ENCODE measurements at regions not wholly inside any gene's neighbourhood (a gene's known extent, or its start where the extent isn't known, plus 50 kb on each side); places are given as distances from the start of the nearest gene placed in this dataset.

- TF ChIP-seq, protein P1, sequence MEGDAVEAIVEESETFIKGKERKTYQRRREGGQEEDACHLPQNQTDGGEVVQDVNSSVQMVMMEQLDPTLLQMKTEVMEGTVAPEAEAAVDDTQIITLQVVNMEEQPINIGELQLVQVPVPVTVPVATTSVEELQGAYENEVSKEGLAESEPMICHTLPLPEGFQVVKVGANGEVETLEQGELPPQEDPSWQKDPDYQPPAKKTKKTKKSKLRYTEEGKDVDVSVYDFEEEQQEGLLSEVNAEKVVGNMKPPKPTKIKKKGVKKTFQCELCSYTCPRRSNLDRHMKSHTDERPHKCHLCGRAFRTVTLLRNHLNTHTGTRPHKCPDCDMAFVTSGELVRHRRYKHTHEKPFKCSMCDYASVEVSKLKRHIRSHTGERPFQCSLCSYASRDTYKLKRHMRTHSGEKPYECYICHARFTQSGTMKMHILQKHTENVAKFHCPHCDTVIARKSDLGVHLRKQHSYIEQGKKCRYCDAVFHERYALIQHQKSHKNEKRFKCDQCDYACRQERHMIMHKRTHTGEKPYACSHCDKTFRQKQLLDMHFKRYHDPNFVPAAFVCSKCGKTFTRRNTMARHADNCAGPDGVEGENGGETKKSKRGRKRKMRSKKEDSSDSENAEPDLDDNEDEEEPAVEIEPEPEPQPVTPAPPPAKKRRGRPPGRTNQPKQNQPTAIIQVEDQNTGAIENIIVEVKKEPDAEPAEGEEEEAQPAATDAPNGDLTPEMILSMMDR (IDR thresholded peaks at IDR 0.05; ENCODE audit: insufficient read depth, low read depth, low read length) = no peak
- no peak for TF ChIP-seq EZH2 (IDR thresholded peaks at IDR 0.05; ENCODE audit: insufficient read depth, low read length)
These were observed 344.7 kb downstream of the HAPSTR1 start for GRCh38 chr16:9436175-9436574.
